Mammary epithelial cell (primary cell): ENCODE measurements at regions not wholly inside any gene's neighbourhood (a gene's known extent, or its start where the extent isn't known, plus 50 kb on each side); places are given as distances from the start of the nearest gene placed in this dataset.

Experiments
- EZH2 ChIP-seq: IDR thresholded peaks from 2 replicates; pipeline ENCODE4 v1.6.1; 2012; ENCODE audit warnings: low read length, inconsistent platforms, borderline replicate concordance
- TF ChIP-seq, protein P1 (sequence below), 2 donors: IDR thresholded peaks in 1 of 2; conservative IDR thresholded peaks in 1 of 2; 2 replicates each; pipeline ENCODE4 v1.5.1; 2011 to 2012; ENCODE audit warnings: inconsistent platforms in 2 of 2, low read length in 2 of 2, mild to moderate bottlenecking in 2 of 2, control low read depth in 1 of 2, low read depth in 1 of 2; ENCODE audit not compliant: insufficient read depth in 1 of 2; ENCODE audit errors: extremely low read depth in 1 of 2

DNA sequence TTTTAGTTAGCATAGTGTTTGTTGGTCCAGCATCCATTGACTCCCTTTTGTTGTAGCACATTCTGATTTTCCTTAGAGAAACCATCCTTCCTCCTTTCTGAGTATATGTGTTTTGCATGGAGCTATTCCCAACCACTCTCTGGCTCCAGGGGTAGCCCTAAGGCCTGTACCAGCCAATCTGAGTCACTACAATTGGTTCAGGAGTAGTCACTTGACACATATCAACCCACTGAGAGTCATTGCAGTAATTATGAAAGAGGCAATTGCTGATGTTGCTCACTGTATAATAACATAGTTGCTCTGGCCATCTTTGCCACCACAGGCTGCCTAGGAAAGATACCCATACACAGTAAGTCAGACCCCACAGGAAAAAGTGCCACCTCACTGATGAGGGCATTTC, 71.2 kb upstream of the GRID2 start:
- TF ChIP-seq, protein P1, sequence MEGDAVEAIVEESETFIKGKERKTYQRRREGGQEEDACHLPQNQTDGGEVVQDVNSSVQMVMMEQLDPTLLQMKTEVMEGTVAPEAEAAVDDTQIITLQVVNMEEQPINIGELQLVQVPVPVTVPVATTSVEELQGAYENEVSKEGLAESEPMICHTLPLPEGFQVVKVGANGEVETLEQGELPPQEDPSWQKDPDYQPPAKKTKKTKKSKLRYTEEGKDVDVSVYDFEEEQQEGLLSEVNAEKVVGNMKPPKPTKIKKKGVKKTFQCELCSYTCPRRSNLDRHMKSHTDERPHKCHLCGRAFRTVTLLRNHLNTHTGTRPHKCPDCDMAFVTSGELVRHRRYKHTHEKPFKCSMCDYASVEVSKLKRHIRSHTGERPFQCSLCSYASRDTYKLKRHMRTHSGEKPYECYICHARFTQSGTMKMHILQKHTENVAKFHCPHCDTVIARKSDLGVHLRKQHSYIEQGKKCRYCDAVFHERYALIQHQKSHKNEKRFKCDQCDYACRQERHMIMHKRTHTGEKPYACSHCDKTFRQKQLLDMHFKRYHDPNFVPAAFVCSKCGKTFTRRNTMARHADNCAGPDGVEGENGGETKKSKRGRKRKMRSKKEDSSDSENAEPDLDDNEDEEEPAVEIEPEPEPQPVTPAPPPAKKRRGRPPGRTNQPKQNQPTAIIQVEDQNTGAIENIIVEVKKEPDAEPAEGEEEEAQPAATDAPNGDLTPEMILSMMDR (conservative IDR thresholded peaks at IDR 0.05 in 1 of 2, IDR thresholded peaks at IDR 0.05 in 1 of 2; ENCODE audit: extremely low read depth in 1 of 2, insufficient read depth in 1 of 2, low read depth in 1 of 2, low read length in 2 of 2), result no peak
- no peak for TF ChIP-seq EZH2
